GM19467 (cell line): ENCODE measurements at regions not wholly inside any gene's neighbourhood (a gene's known extent, or its start where the extent isn't known, plus 50 kb on each side); places are given as distances from the start of the nearest gene placed in this dataset.

Experiments used
- ATAC-seq: cut with Tn5 transposase; IDR thresholded peaks from one replicate; pipeline ENCODE4 v1.9.1; 2021; ENCODE audit warnings: mild to moderate bottlenecking, moderate library complexity; ENCODE audit not compliant: unreplicated experiment

- no peak for ATAC-seq
These were observed 561.0 kb upstream of the TNP1 start for GRCh38 chr2:217420854-217421253.

- ATAC-seq = no peak
These were observed 559.3 kb upstream of the TNP1 start for GRCh38 chr2:217419055-217419671.

- no peak for ATAC-seq
These were observed 558.7 kb upstream of the TNP1 start for GRCh38 chr2:217418544-217418943.

- no peak for ATAC-seq
These were observed 558.2 kb upstream of the TNP1 start for GRCh38 chr2:217418090-217418489.

DNA sequence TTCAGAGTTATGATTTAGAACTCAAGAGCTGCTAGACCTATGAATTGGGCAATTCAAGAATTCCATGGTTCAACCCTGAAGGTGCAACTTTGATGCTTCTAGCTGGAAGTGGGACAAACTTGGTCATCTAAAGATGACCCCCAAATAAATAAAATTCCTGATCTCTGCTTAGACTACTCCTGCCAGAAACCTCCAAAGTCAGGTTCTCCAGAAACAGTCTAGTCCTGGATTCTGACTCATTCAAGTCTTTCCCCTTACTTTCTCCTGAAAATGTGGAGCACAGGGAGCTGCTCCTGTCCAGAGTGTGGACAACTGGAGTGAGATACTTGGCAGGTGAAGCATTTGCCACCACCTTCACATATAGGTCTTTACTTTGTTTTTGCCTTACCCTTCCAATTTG, 557.7 kb upstream of the TNP1 start:
- no peak for ATAC-seq

DNA sequence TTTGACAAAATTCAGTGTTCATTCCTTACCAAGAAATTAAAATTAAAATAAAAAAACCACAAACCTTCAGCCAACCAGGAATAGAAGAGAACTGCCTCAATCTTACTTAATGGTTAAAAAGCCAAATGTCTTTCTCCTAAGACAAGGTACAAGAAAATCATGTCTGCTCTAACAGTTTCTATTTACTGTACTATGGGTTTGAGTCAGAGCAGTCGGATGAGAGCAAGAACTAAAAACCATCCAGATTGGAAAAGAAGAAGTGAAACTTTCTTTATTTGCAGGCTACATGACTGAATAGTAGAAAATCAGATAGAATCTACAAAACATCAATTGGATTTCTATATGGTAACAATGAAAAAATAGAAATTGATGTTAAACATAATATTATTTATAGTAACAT, 555.5 kb upstream of the TNP1 start:
- peak; percentile 83 for ATAC-seq

GRCh38 chr2:217414429-217414828, 554.6 kb upstream of the TNP1 start:
- no peak for ATAC-seq

GRCh38 chr2:217413193-217413592, 553.3 kb upstream of the TNP1 start:
- no peak for ATAC-seq

DNA sequence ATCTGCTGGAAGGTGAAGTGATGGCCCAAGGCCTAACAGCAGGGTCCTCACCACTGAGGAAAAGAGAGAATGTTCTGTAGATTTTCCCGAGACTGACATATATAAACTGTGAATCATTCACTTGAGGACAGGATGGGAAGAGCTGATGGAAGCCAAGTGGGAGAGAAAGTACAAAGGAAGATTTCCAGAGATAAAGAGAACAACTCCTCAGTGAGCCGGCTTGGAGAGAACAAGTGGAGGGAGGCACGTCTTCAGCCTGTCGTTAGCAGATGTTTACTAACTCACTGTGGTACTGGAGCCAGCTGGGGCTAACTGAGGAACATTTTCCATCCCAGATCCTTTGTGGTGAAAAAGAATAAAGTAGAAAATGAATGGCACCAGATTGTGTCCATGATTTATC, 552.9 kb upstream of the TNP1 start:
- ATAC-seq = no peak

DNA sequence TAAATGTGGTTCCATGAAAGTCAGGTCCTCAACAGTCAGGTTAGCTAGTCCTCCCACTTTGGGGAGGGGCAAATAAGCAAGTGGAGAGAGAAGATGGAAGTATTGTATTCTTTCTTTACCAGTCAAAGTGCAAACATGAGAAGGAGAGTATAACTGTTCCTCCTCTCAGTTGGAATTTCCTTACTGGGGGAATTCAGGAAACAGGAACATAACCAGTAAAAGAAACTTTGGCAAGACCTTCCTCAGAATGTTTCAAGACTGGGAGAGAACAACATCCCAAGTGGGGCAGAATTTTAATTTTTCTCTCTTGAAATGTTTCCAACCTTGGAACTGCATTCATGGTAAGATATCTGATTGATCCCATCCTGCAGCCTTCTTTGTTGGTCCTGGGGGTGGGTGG, 552.4 kb upstream of the TNP1 start:
- no peak for ATAC-seq

DNA sequence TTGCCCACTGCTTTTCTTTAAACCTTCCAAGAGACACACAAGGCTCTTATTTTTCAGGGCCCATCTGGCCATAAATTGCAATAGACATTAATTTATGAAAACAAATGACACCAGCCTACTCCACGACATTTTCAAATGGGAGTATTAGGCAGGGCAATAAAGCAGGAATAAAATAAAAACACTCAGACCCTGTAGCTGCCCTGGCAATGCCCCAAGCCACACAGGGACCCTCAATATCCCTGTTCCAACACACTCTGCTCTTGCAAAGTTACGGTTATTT, 550.8 kb upstream of the TNP1 start:
- no peak for ATAC-seq

- no peak for ATAC-seq
These were observed 550.3 kb upstream of the TNP1 start for GRCh38 chr2:217409949-217410680.

GRCh38 chr2:217407362-217407761, 547.5 kb upstream of the TNP1 start:
- no peak for ATAC-seq

DNA sequence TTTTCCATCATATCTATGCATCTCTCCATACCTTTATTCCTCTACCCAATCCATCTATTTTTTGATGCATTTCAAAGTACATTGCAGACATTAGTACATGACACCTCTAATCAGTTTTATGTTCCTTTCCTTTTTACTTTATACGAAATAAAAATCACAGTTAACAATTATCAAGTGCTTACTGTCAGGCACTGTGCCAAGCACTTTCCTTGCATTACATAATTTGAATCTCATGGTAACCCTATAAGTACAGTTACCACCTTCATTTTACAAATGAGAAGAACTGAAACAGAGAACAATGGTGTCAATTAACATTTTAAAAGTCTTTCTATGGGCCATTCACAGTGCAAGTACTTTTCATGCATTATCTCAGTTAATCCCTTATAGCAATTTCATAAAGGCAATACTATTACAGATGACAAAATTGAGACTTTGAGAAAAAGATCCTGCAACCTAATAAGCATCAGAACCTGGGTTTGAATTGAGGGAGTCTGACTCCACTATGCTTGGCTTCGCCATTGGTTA, 544.4 kb upstream of the TNP1 start:
- no peak for ATAC-seq

GRCh38 chr2:217402761-217403383, 543.0 kb upstream of the TNP1 start:
- ATAC-seq = no peak

- ATAC-seq = no peak
These were observed 542.3 kb upstream of the TNP1 start for GRCh38 chr2:217402144-217402543.

DNA sequence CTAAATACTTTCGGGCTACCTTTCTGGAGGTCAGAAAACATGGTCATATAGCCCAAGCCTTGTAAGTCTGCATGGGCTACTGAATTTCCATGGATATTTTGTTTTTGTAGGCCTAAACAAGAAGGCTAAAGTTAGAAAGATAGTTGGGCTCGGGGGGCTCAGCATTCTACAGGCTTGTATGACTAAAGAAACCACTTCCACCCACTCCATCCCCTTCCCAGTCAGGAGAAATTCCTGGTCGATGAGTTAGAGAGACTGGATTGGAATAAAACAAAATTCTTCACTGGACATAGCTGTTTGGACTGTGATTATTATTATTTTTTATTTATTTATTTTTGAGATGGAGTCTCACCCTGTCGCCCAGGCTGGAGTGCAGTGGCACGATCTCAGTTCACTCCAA, 539.4 kb upstream of the TNP1 start:
- ATAC-seq = no peak

DNA sequence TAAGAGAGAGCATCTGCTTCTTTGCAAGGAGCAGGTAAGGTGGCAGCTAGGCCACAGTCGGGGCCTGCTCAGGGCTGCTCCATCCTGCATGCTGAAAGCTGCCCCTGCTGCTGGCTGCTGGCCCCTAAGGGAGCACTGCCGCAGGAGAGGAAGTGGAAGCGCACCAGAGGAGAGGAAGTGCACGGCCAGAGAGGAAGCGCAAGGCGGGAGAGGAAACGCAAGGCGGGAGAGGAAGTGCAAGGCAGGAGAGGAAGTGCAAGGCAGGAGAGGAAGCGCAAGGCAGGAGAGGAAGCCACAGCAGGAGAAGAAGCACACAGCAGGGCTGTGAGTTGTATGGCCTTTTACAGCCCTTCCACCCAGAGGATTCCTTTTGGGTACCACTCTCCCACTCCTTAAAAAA, 539.0 kb upstream of the TNP1 start:
- ATAC-seq = no peak

DNA sequence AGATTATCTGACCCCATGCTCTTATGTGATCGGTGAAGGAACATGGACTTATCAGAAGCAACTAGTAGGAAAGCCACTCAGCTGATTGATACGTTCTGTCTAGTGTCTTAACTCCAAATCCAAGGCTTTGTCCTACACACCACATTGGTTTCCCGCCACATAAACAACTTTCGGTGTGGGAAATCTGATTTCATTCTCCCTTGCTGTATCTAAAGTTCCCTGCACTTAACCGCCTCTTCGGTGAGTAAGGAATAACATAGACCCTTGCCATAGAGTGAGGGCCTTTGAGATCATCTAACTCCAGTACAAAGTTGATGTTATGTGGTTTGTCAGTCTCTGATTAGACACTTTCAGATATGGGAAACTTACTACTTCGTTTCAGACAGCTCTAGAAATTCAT, 538.2 kb upstream of the TNP1 start:
- ATAC-seq = no peak

DNA sequence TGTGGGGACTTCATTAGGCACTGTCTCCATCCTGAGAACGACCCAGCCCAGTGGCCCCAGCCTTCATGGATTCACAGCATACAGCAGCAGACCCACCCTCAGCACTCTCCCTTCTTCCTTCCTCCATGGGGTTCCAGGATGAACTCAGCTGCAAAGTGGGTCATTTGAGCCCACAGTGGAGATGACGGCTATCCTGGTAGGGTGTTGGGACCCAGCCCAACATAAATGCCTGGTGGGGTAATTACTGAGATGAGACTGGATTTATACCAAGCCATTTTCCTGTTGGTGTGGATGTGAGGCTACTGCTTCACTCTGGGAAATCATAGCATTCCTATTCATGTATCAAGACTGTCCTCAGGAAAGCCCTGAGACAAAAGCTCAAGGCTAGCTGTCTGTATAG, 536.7 kb upstream of the TNP1 start:
- no peak for ATAC-seq

GRCh38 chr2:217396165-217396564, 536.3 kb upstream of the TNP1 start:
- no peak for ATAC-seq
